HG03520 (cell line): ENCODE measurements at regions not wholly inside any gene's neighbourhood (a gene's known extent, or its start where the extent isn't known, plus 50 kb on each side); places are given as distances from the start of the nearest gene placed in this dataset.
A peak's percentile ranks its signal among the peaks of the same experiment; 100 is the strongest.

Experiments
- ATAC-seq: cut with Tn5 transposase; IDR thresholded peaks from one replicate; pipeline ENCODE4 v1.9.1; 2021; ENCODE audit warnings: mild to moderate bottlenecking, moderate library complexity; ENCODE audit not compliant: unreplicated experiment

DNA sequence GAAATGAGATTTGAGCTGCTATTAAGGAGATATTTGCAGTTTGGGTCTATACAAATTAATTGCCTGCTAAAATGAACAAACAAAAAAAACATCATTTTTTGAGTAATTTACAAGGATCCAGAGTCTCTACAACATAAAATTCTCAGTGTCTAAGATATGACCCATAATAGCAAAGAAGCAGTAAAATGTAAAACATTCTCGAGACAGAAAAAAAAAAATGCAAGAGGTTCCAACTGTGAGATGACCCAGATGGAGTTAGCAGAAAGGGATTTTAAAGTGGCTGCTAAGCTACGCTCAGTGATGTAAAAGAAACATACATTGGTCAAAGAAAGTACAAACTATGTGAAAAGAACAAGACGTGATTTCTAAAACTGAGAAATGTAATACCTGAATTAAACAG lies 471.0 kb downstream of the SH2D4B start:
- ATAC-seq: no peak

DNA sequence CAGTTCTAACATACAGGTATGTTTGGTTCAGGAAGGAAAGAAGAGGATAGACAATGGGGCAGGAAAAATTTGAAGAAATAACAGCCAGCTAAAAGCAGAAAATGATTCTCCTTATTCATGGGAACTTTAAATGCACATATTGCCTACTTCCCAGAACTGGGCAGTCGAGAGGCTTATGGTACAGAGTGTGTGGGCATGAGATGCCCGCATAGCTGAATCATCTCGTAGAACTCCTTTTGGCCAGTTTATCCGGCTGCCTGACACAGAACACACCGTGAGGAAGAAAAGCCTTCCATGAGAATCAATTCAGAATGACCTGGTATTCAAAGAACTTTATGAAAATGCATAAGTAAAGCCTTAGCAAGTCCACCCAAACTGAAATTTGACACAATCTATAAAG lies 471.6 kb downstream of the SH2D4B start:
- ATAC-seq: no peak

DNA sequence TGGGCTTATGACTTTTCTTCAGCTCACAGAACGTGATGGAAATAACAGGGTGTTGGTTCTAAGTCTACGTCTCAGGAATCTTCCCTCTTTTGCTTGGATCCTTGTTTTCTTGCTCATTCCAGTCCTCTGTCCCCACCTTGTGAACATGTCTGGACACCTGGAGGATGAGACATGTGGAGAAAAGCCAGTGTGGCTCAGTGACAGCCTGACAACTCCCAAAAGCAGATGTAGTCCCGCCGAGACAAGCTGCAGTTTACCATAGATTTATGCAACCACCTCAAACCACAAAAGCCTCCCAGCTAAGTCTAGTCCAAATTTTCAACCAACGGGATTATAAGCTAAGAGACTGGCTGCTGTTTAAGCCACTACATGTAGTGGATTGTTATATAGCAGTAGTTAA lies 476.1 kb downstream of the SH2D4B start:
- ATAC-seq: no peak

DNA sequence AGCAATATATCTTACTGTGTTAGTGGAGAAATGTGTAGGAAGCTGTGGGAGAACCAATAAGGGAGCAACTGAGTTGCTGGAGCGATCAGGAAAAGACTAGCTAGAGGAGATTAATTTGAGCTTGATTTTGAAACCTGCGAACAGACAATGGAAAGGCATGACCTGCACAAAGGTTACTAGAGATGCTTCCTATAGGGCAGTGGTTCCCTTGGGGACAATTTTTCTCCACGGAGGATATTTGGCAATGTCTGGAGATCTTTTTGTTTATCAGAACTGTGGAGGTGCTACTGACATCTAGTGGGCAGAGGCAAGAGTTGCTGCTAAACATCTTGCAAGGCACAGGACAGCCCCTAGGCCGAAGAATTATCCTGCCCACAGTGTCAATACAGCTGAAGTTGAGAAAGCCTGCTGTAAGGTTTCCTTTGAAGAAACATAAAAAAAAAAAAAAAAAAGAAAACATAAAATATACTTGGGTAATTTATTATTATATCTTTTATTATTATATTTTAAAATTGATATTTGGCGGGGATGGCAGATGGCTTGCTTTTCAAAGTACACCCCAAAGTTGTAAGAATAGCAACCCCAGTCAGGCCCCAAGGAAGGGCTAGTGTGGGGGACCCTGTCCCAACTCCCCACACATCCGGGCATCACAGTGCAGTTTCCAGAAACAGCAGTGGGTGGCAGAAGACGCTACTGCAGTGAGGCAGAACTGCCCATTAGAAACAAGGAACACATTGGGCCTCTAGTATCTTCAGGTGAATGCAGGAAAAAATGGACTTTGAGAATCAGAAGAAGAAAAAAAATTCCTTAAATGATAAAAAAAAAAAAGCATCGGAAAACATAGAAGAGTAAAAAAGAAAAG lies 481.6 kb downstream of the SH2D4B start:
- peak; percentile 83 for ATAC-seq

DNA sequence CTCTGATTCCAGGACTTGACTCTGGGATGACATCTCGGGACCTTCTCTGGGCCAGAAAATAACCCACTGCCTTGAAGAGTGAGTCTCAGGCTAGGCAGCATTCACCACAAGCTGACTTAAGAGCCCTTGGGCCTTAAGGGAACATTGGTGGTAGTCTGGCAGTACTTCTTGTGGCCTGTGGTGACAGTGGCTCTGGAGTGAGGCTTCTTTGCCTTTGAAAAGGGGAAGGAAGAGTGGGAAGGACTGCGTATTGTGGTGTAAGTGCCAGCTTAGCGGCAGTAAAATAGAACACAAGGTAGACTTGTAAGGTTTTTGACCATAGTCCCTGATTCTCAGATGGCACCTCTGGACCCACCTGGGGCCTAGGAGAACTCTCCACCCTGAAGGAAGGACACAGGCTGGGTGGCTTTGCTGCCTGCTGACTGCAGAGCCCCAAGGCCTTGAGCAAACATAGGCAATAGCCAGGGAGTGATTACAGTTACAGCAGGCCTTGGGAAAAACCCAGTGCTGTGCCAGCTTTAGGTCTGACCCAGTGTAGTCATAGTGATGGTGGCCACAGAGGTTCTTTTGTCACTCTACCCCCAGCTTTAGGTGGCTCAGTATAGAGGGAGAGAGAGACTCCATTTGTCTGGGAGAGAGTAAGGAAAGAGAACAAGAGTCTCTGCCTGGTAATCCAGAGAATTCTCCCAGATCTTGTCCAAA lies 483.9 kb downstream of the SH2D4B start:
- no peak for ATAC-seq

DNA sequence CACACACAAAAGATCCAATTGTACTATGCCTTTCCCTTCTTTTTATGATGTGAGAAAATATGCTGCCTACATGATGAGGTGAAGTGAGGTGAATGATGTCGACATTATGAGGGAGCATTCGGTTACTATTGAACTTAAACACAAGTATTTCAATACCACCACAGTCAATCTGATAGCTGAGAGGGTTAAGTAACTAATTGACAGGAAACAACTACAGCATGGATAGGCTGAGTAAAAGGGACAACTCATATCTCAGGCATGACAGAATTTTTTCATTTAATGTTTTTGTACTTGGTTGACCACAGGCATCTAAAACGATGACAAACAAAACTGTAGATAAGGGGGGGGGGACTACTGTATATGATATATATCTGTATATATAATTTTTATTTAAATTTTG lies 488.9 kb downstream of the SH2D4B start:
- ATAC-seq: no peak

DNA sequence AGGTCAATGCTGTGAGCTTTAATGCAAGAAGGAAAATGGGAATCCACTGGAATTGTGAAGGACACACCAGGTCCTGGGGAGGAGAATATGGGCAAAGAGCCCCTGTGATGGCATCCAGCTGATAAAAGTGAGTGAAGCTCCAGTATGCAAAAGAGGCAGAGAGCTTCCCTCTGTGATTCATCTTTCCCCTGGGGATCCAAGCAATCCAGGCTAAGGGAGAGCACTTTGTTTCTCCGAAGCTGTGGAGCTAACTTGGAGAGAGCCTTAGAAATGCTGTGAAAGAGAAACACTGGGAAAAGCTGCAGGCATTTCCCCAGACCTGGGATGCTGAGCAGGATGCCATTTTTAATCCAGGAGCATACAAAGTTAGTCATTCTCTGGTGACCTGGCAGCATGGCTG lies 489.5 kb downstream of the SH2D4B start:
- no peak for ATAC-seq

DNA sequence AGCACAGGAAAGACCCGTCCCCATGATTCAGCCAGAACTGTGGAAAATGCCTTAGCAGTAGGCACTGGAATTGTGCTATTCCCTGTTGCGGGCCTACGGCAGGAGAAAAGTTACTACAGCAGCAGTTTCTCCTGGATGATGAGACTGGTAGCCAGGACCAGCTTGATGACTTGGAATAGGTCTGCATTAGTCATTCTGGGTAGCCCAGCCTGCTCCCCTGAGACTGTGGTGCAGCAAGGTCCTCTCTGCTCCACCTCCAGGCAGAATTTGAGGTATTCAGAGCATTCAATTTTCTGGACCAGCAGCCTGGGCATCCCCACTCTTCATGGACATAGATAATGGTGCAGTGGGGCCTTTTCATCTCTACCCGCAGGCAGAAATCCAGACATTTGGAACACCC lies 490.0 kb downstream of the SH2D4B start:
- ATAC-seq: no peak

DNA sequence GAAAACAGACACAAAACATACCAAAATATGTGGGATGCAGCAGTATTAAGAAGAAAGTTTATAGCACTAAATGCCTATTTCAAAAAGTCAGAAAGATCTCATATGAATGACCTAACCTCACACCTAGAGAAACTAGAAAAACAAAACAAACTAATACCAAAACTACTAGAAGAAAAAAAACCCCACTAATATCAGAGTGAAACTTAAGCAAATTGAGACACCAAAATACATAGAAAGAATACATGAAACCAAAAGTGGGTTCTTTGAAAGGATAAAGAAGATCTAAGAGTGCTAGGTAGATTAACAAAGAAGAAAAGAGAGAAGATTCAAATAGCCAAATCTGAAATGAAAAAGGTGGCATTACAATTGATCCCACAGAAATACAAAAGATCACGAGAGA lies 494.1 kb downstream of the SH2D4B start:
- ATAC-seq: peak; percentile 50

DNA sequence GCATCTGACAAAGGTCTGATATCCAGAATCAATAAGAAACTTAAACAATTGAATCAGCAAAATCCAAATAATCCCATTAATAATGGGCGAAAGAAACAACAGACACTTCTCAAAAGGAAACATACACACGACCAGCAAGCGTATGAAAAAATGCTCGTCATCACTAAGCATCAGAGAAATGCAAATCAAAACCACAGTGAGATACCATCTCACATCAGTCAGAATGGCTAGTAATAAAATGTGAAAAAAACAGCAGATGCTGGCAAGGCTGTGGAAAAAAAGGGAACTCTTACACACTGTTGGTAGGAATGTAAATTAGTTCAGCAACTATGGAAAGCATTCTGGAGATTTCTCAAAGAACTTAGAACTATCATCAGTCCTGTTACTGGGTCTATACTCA lies 496.7 kb downstream of the SH2D4B start:
- no peak for ATAC-seq

DNA sequence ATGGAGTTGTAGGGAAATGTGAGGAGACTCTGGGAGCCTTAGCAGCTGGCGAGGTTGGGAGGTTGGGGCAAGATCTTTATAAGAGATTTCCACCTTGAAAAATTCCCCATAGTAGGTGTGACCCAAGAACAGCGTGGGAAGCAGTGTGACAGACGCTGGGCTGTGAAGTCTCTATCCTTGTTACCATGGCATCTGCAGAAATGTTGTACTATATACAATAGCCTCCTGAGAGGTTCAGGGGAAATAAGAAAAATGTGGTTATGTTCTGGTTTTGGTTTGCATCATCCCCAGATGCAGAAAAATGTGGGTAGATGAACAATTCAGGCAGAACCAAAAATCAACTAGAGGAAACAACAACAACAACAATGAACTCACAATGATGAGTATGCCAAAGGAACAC lies 498.6 kb downstream of the SH2D4B start:
- peak; percentile 86 for ATAC-seq

DNA sequence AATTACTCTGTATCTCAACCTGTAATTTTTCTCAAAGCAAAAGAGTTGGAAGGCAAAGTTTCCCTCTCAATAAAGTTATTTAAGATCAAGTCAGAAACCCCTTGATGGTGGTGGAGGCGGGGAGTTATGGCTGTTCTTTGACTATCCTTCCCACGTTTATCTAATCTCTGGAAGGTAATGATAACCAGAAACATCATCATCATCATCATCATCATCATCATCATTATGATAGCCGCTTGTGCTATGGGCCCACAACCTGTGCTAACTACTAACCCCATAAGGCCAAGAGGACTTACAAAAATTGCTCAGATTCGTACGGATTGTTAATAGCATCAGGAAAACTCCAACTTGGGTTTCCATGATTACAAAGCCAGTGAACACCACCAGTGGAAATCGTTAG lies 502.3 kb downstream of the SH2D4B start:
- no peak for ATAC-seq

DNA sequence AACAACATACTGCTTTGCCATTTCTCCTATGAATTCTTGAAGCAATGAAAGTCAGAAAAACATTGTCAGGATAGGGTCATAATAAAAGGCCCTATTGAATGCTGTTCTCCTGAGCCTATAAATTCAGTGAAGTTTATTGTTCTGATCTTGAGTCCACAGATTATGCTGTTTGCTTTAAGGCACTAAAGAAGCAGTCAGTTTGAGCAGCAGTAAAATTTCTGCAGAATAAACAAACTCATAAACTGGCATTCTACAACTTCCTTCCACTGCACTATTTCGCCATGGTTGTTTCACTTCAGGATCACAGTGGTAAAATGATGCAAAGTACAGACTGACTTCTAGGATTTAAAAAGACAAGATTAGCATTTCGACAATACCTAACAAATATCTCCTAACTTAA lies 503.2 kb downstream of the SH2D4B start:
- no peak for ATAC-seq

DNA sequence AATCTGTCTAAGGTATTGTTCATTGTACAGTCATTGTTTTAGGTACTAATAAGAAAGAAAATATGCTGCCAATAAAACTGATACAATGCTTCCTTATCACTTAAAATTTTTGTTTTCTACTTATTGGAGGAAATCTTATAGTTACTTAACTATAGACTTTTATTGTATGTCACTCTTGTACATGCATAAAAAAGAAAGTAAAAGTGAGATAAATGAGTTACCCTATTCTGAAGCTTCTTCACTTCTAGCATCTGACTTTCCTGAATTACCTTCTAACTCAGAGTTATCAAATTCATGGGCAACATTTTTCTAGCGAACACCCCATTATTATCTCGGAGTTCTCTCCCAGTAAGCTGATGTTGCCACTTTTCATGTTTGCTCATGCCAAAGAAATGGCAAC lies 504.9 kb downstream of the SH2D4B start:
- no peak for ATAC-seq

DNA sequence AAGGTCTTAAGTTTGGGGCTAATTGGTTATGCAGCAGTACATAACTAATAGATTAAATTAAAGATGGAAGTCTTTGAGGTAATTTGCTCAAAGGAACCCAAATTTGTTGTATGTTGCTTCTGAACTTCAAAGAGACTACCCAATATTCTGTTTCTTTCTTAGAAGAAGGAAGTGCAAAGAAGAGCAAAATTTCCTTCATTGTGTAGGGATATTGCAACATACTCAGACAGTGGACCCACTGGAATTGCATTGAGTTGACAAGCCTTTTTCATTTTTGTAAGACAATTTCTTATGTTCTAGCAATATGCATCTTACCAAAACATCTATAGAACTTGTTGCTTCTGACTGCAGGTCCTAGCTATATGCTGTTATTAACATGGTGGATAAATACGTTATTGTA lies 527.8 kb downstream of the SH2D4B start:
- no peak for ATAC-seq

DNA sequence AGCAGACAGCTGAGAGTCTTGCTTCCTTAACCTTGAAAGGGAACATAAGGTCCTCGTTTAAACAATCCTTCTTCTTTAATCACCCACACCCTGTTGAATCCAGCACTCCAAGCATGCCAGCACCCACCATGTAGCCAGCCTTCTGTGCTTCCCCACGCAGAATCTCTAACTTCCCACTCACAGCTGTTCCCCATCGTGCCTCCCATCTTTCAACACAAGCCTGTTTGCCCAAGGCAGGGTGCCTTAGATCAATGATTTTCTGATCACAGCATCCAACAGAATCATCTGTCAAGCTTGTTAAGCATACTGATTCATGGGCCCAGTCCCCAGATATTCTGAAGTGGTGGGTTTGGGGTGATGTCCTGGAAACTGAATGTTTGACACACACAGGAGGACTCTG lies 530.8 kb downstream of the SH2D4B start:
- no peak for ATAC-seq

DNA sequence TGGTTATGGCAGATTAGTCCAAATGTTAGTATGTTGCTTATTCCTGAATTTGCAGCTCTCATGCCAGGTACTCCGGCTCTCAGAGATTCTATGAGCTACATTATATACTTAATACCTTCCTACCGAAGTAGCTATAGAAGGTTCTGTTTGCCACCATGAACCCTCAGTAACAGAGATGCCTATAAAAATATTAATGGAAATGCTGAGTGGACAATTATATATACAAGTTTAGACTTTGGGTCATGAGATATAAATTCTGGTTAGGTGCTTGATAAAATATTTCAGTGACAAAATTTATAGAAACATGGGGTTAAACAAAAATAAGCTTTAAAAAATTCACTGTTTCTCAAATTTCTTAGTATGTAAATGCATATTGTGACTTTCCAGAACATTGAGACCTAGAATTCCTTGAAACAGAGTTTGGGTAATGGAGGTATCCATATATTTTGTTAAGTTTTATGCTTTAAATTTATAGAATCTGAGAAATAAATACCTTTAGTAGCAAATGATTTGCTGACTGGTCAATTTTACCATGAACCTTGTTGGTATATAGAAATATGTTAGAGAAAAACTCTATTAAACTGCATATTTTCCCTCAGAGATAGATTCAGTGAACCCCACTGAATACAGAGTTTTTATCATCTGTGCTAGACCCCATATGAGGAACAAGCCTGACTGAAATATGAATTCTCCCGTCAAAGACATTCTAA lies 533.5 kb downstream of the SH2D4B start:
- ATAC-seq: no peak

DNA sequence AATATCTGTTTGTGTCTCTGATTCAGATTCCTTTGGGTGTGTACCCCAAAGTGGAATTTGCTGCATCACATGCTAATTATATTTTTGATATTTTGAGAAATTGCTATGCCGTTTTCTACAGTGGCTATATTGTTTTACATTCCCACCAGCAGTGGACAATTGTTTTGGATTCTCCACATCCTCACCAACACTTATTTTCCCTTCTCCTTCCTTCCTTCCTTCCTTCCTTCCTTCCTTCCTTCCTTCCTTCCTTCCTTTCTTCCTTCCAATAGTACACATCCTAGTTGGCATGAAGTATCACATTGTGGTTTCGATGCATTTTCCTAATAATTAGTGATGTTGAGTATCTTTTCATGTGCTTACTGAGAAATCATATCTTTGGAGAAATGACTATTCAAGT lies 535.5 kb downstream of the SH2D4B start:
- ATAC-seq: no peak

DNA sequence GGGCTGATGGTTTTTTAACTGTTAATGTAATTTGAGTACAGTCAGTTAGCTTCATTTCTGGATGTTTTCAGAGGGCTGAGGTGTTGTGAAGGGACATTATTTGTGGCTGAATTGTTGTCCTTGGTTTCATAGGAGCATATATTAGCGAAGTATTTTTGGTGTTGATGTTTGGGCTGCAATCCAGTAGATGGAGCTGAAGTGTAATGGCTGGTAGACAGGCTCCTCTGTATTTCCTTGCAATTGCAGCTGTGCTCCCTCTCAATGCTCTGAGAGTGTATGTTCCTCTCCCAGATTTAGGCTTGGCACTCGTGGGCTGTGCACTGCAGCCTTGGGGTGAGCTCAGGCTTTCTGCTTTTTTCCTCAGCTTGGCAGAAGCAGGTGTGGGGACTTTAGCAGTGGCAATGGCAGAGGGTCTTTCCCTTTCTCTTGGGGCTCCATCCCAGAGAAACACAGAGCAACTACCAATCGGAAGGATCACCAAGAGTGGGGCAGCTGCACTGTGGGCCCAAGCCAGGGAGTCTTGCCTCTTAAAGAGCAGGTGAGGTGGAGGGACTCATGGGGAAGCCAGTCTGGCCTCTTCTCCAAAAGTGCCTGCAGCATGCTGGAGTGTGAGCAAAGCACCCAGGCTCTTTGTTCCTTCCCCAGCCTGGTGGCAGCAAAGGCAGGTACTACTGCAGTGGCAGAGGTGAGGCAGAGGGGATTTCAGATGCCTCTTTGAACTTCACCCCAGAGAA lies 544.4 kb downstream of the SH2D4B start:
- no peak for ATAC-seq

DNA sequence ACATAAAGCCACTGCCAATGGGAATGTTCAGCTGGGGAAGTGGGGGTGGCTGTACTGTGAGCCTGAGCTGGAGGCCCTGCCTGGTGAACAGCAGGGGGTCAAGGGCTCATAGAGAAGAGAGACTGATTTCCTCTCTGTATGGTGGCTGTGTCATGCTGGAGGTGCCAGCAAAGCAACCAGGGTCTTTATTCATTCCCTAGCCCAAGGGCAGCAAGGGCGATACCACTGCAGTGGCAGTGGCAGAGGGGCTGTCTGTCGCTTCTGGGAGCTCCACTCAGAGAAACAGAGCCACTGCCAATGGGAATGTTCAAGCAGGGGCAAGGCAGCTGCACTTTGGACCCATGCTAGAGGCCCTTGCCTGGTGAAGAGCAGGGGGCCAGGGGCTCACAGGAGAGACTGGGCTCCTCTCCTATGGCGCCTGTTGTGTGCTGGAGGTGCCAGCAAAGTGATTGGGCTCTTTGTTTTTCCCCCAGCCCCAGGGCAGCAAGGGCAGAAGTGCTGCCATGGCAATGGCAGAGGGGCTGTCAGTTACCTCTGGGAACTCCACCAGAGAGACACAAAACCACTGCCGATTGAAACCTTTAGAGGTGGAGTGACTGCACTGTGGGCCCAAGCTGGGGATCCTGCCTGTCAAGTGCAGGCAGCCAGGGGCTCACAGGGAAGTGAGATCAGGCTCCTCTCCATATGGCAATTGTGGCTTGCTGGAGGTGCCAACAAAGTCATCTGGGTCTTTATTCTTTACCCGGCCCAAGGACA lies 545.1 kb downstream of the SH2D4B start:
- no peak for ATAC-seq
